ENCODE measurements at regions not wholly inside any gene's neighbourhood (a gene's known extent, or its start where the extent isn't known, plus 50 kb on each side); places are given as distances from the start of the nearest gene placed in this dataset.

DNA sequence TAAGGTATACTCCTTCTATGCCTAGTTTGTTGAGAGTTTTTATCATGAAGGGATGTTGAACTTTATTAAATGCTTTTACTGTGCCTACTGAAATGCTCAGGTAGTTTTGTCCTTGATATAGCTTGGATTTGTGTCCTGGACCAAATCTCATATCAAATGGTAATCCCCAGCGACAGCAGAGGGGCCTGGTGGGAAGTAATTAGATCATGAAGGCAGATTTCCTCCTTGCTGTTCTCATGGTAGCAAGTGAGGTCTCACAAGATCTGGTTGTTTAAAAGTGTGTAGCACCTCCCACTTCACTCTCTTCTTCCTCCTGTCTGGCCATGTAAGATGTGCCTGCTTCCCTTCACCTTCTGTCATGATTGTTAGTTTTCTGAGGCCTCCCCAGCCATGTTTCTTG is 78.2 kb downstream of the KIF2B start:
- intact Hi-C loops (cut with DNase I), result no loop called here
- H3K27ac ChIP-seq, result no peak overlapping the region
- H3K4me1 ChIP-seq, result no peaks in the 10 kb centered on the region
- WGBS, 2 donors, result 82 to 95% methylated on average over 1 of the region's 1 CpG
- H3K4me3 ChIP-seq, result no peak overlapping the region
- H3K27me3 ChIP-seq, result no peaks in the 10 kb centered on the region
- H3K36me3 ChIP-seq, result no peaks in the 10 kb centered on the region
- TF ChIP-seq, protein P1, sequence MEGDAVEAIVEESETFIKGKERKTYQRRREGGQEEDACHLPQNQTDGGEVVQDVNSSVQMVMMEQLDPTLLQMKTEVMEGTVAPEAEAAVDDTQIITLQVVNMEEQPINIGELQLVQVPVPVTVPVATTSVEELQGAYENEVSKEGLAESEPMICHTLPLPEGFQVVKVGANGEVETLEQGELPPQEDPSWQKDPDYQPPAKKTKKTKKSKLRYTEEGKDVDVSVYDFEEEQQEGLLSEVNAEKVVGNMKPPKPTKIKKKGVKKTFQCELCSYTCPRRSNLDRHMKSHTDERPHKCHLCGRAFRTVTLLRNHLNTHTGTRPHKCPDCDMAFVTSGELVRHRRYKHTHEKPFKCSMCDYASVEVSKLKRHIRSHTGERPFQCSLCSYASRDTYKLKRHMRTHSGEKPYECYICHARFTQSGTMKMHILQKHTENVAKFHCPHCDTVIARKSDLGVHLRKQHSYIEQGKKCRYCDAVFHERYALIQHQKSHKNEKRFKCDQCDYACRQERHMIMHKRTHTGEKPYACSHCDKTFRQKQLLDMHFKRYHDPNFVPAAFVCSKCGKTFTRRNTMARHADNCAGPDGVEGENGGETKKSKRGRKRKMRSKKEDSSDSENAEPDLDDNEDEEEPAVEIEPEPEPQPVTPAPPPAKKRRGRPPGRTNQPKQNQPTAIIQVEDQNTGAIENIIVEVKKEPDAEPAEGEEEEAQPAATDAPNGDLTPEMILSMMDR (IDR thresholded peaks at IDR 0.05), result no peak
- DNase-seq (no peak), ATAC-seq (no peak)
- peaks cover 0 to 41% (median 5%) of the 10 kb centered on the region in 11 donors for H3K9me3 ChIP-seq

DNA sequence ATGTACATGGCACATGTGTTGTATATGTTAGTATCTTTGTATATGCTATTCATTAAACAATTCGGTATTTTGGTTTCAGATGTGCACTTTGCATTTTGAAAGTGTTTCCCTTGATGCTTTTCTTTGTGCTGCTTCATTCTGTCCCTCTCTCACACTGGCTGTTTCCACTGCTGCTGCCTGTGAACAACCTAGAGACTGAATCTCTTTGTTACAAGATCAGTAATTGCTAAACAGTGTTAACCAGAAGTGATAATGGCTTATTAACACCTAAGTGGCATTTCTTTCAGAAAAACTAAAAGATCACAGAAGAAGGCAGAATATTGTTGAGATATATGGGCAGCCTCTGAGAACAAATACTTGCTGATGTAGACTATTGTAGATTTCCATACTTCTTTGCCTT is 84.7 kb downstream of the KIF2B start:
- intact Hi-C loops (cut with DNase I), result no loop called here
- H3K27me3 ChIP-seq, result no peaks in the 10 kb centered on the region
- peaks cover 0 to 18% (median 4%) of the 10 kb centered on the region in 11 donors for H3K9me3 ChIP-seq
- no peak for DNase-seq
- no peak overlapping the region for H3K27ac ChIP-seq
- TF ChIP-seq, protein P1 (IDR thresholded peaks at IDR 0.05), result no peak
- H3K36me3 ChIP-seq, result no peaks in the 10 kb centered on the region
- no peak overlapping the region for H3K4me3 ChIP-seq
- no peaks in the 10 kb centered on the region for H3K4me1 ChIP-seq
- ATAC-seq, result no peak
- WGBS, 2 donors, result 48 to 52% methylated on average over 1 of the region's 1 CpG

DNA sequence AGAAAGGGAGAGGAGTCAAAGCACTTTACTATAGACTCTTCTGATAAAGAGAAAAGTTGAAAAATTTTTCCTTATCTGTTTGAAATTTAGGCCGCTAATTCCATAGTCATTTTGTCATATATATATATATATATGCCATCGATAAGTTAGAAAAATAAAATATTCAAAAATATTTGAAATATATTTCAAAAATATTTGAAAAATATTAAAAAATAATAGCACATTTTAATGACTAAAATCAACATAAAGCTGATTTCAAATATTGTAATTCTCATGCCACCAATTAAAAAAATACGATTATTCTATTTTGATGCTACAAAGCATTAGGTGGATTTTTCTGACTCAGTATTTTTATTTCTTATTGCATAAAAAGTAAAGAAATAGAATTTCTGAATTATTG is 87.1 kb downstream of the KIF2B start:
- H3K27me3 ChIP-seq, result no peaks in the 10 kb centered on the region
- DNase-seq, result no peak
- H3K27ac ChIP-seq, result no peak overlapping the region
- H3K36me3 ChIP-seq, result no peaks in the 10 kb centered on the region
- no peak overlapping the region for H3K4me3 ChIP-seq
- peaks cover 0 to 8% (median 0%) of the 10 kb centered on the region in 11 donors for H3K9me3 ChIP-seq
- H3K4me1 ChIP-seq, result no peaks in the 10 kb centered on the region
- TF ChIP-seq, protein P1 (IDR thresholded peaks at IDR 0.05), result no peak
- intact Hi-C loops (cut with DNase I), result no loop called here
- ATAC-seq, result no peak
- 91 to 95% methylated on average over 3 of the region's 3 CpGs for WGBS, 2 donors

DNA sequence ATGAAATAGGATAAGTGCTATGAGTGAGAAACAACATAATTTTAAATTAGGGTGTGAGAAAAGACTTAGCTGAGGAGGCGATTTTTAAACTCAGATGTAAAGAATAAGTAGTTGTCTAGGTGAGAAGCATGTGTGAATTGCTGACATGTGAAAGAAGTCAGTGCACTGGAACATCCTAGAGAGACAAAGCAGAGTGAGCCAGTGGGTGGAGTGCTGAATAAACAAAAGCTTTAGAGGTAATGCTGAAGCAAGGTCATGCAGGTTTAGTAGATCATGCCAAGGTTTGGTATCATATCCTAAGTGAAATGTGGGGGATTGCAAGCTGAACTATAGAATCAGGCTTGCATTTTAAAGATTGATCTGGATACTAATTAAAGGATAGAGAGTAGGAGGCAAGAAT is 89.4 kb downstream of the KIF2B start:
- WGBS, 2 donors, result 40 to 51% methylated on average over 1 of the region's 1 CpG
- DNase-seq (no peak), ATAC-seq (no peak)
- intact Hi-C loops (cut with DNase I), result no loop called here
- Histone ChIP-seq H3K4me3 (no peak overlapping the region), H3K27me3 (no peaks in the 10 kb centered on the region), H3K36me3 (no peaks in the 10 kb centered on the region), H3K27ac (no peak overlapping the region), H3K9me3 (peaks cover 0 to 6% (median 0%) of the 10 kb centered on the region in 11 donors), H3K4me1 (no peaks in the 10 kb centered on the region)
- TF ChIP-seq, protein P1 (IDR thresholded peaks at IDR 0.05), result no peak

Data from heart right ventricle (tissue), 16 donors.